H9 (cell line): ENCODE measurements at regions not wholly inside any gene's neighbourhood (a gene's known extent, or its start where the extent isn't known, plus 50 kb on each side); places are given as distances from the start of the nearest gene placed in this dataset.

Experiments
- DNase-seq: peaks from one replicate; pipeline ENCODE4 v3.0.0-alpha.2; 2017
- H2AFZ ChIP-seq: one replicate; pipeline ENCODE4 v1.6.1; 2013; ENCODE audit warnings: mild to moderate bottlenecking, low read length, control low read depth, moderate library complexity
- H2AK5ac ChIP-seq: 2 replicates; pipeline ENCODE4 v1.6.1; 2013; ENCODE audit warnings: low read length, control low read depth, mixed read lengths; ENCODE audit not compliant: insufficient read length
- H2BK120ac ChIP-seq: one replicate; pipeline ENCODE4 v1.6.1; 2013; ENCODE audit warnings: low read depth, mild to moderate bottlenecking, low read length, control low read depth, inconsistent platforms; ENCODE audit not compliant: poor library complexity, severe bottlenecking
- H2BK12ac ChIP-seq: 2 replicates; pipeline ENCODE4 v1.6.1; 2013; ENCODE audit warnings: low read length, control low read depth, mixed read lengths, low read depth; ENCODE audit not compliant: insufficient read length
- H2BK15ac ChIP-seq: 2 replicates; pipeline ENCODE4 v1.6.1; 2013; ENCODE audit warnings: low read depth, low read length, control low read depth
- H2BK20ac ChIP-seq: one replicate; pipeline ENCODE4 v1.6.1; 2013; ENCODE audit warnings: low read depth, mild to moderate bottlenecking, low read length, control low read depth, inconsistent platforms; ENCODE audit not compliant: poor library complexity, severe bottlenecking
- H2BK5ac ChIP-seq: 2 replicates; pipeline ENCODE4 v1.6.1; 2013; ENCODE audit warnings: low read length, control low read depth, mixed read lengths; ENCODE audit not compliant: insufficient read length
- H3K14ac ChIP-seq: 2 replicates; pipeline ENCODE4 v1.6.1; 2013; ENCODE audit warnings: low read length, control low read depth; ENCODE audit not compliant: insufficient read depth
- H3K18ac ChIP-seq: 2 replicates; pipeline ENCODE4 v1.6.1; 2013; ENCODE audit warnings: low read depth, mild to moderate bottlenecking, mixed read lengths, low read length, control low read depth; ENCODE audit not compliant: insufficient read length
- H3K23ac ChIP-seq: 2 replicates; pipeline ENCODE4 v1.6.1; 2013; ENCODE audit warnings: low read length, control low read depth, mixed read lengths, low read depth; ENCODE audit not compliant: insufficient read length
- H3K23me2 ChIP-seq: 2 replicates; pipeline ENCODE4 v1.6.1; 2013; ENCODE audit warnings: low read depth, mild to moderate bottlenecking, mixed read lengths, low read length, control low read depth; ENCODE audit not compliant: insufficient read length, poor library complexity, severe bottlenecking
- H3K27ac ChIP-seq: 2 replicates; pipeline ENCODE4 v1.5.1; 2013; ENCODE audit warnings: low read length, control low read depth, mixed read lengths, low read depth; ENCODE audit not compliant: insufficient read length
- H3K27me3 ChIP-seq: 2 replicates; pipeline ENCODE4 v1.6.1; 2013; ENCODE audit warnings: low read length, control low read depth, inconsistent platforms; ENCODE audit not compliant: insufficient read depth
- H3K4ac ChIP-seq: 2 replicates; pipeline ENCODE4 v1.6.1; 2013; ENCODE audit warnings: low read depth, mild to moderate bottlenecking, control low read depth, inconsistent platforms, low read length, moderate library complexity
- H3K4me1 ChIP-seq: 2 replicates; pipeline ENCODE4 v1.6.1; 2013; ENCODE audit warnings: low read length, control low read depth, inconsistent platforms; ENCODE audit not compliant: insufficient read depth
- H3K4me2 ChIP-seq: 2 replicates; pipeline ENCODE4 v1.6.1; 2013; ENCODE audit warnings: low read length, control low read depth, mixed read lengths; ENCODE audit not compliant: insufficient read length, insufficient read depth
- H3K56ac ChIP-seq: 2 replicates; pipeline ENCODE4 v1.6.1; 2013; ENCODE audit warnings: low read depth, mild to moderate bottlenecking, mixed read lengths, low read length, control low read depth; ENCODE audit not compliant: insufficient read length
- H3K79me1 ChIP-seq: 2 replicates; pipeline ENCODE4 v1.6.1; 2013; ENCODE audit warnings: low read depth, mild to moderate bottlenecking, moderate library complexity, low read length, control low read depth, inconsistent platforms; ENCODE audit not compliant: insufficient read depth, poor library complexity, severe bottlenecking
- H3K79me2 ChIP-seq: 2 replicates; pipeline ENCODE4 v1.6.1; 2013; ENCODE audit warnings: low read length, control low read depth, inconsistent platforms; ENCODE audit not compliant: insufficient read depth
- H3K9ac ChIP-seq: 2 replicates; pipeline ENCODE4 v1.6.1; 2013; ENCODE audit warnings: low read length, control low read depth, mixed read lengths; ENCODE audit not compliant: insufficient read length; ENCODE audit errors: extremely low read depth
- H3K9me3 ChIP-seq: one replicate; pipeline ENCODE4 v1.6.1; 2013; ENCODE audit warnings: low read depth, low read length, inconsistent platforms; ENCODE audit not compliant: control insufficient read depth
- H3T11ph ChIP-seq: one replicate; pipeline ENCODE4 v1.6.1; 2013; ENCODE audit warnings: mild to moderate bottlenecking, low read length, control low read depth, inconsistent platforms
- H4K20me1 ChIP-seq: one replicate; pipeline ENCODE4 v1.6.1; 2013; ENCODE audit not compliant: control insufficient read depth, insufficient read length, insufficient read depth
- H4K5ac ChIP-seq: 2 replicates; pipeline ENCODE4 v1.6.1; 2013; ENCODE audit warnings: low read depth, mild to moderate bottlenecking, mixed read lengths, low read length, control low read depth; ENCODE audit not compliant: insufficient read length
- H4K8ac ChIP-seq: replicated peaks from 2 replicates; pipeline ENCODE4 v1.6.1; 2013; ENCODE audit warnings: low read length, control low read depth, mixed read lengths, low read depth; ENCODE audit not compliant: insufficient read length
- H4K91ac ChIP-seq: 2 replicates; pipeline ENCODE4 v1.6.1; 2013; ENCODE audit warnings: low read depth, mild to moderate bottlenecking, moderate library complexity, mixed read lengths, low read length, control low read depth; ENCODE audit not compliant: insufficient read length
- H3K27ac Mint-ChIP-seq, 3 experiments: 2 replicates in 2 of 3; 3 replicates in 1 of 3; pipeline ENCODE4 v1.8.0; 2020 to 2021; ENCODE audit warnings: mixed read lengths in 3 of 3, mild to moderate bottlenecking in 1 of 3, moderate library complexity in 1 of 3
- H3K27me3 Mint-ChIP-seq: 2 replicates; pipeline ENCODE4 v1.8.0; 2021; ENCODE audit warnings: low read depth, mild to moderate bottlenecking, moderate library complexity, mixed read lengths
- H3K36me3 Mint-ChIP-seq, 3 experiments: 2 replicates in 2 of 3; 3 replicates in 1 of 3; pipeline ENCODE4 v1.8.0; 2020 to 2021; ENCODE audit warnings: low read depth in 3 of 3, mixed read lengths in 3 of 3; ENCODE audit not compliant: insufficient read depth in 1 of 3
- H3K4me1 Mint-ChIP-seq, 2 experiments: 2 replicates each; pipeline ENCODE4 v1.8.0; 2020; ENCODE audit warnings: mixed read lengths in 2 of 2
- H3K4me3 Mint-ChIP-seq, 2 experiments: 2 replicates in 1 of 2; 3 replicates in 1 of 2; pipeline ENCODE4 v1.8.0; 2020 to 2021; ENCODE audit warnings: mild to moderate bottlenecking in 2 of 2, mixed read lengths in 2 of 2, moderate library complexity in 1 of 2
- H3K9me3 Mint-ChIP-seq, 2 experiments: 2 replicates in 1 of 2; 3 replicates in 1 of 2; pipeline ENCODE4 v1.8.0; 2020; ENCODE audit warnings: mild to moderate bottlenecking in 2 of 2, mixed read lengths in 2 of 2, moderate library complexity in 1 of 2
- WGBS: extraction: QIAGEN DNeasy Blood & Tissue Kit; methylation state at CpG from one replicate; pipeline ENCODE4 v1.1.7; 2013; ENCODE audit warnings: missing lambda C conversion rate, low lambda C conversion rate, mixed read lengths; ENCODE audit not compliant: insufficient read length; ENCODE audit errors: extremely low coverage; 5-methylcytosine and 5-hydroxymethylcytosine counted together
- TF ChIP-seq, protein P1 (sequence below): fragments of 200-600 bp; sonication (generic); conservative IDR thresholded peaks from 3 replicates; pipeline ENCODE4 v1.8.0; 2021; ENCODE audit warnings: antibody characterized with exemption, mild to moderate bottlenecking

DNA sequence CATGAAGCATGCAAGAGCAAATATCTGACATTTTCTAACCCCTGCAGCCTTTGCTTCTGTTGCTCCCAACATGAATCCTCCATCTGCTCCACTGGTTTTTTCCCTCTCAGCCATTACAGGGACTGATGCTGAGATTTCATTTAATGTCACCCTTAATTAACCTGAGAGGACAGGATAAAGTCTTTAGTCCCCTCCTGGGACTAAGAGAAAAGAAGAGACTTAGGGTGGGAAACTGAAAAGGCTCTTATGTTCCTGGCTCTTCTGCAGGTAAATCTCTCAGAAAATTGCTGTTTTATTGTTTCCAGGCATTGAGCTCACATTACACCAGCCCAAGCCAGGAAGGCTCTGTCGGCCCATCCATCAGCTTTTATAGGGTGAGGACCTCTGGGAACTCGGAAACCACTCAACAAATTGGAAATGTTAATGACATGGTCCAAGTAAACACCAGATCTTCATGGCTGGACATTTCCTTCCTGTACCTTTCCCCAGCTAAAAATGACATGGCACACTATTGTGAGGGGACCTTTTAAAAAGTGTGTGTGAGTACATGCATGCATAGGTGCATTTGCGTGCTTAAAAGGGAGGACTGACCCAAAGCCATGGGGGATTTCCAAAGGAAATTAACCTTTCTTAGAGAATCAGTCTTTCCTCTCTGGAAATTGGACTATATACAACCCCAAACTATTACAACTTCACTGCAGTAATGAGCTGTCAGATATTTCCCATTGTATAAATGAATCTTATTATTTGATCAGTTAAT lies 408.1 kb upstream of the TMTC1 start:
- Histone ChIP-seq H4K5ac (no peak overlapping the region), H3K14ac (no peak overlapping the region), H3K4ac (no peak overlapping the region), H3K56ac (no peak overlapping the region), H3K79me1 (no peaks in the 10 kb centered on the region), H3K27me3 (no peaks in the 10 kb centered on the region), H2BK20ac (no peak overlapping the region), H3T11ph (no peak overlapping the region), H2BK5ac (no peak overlapping the region), H2AK5ac (no peak overlapping the region), H3K9ac (no peak overlapping the region), H2AFZ (no peak overlapping the region), H2BK15ac (no peak overlapping the region), H4K20me1 (no peaks in the 10 kb centered on the region), H2BK120ac (no peak overlapping the region), H3K18ac (no peak overlapping the region), H2BK12ac (no peak overlapping the region), H3K4me2 (no peak overlapping the region), H4K91ac (no peak overlapping the region), H3K9me3 (no peaks in the 10 kb centered on the region), H3K23ac (no peak overlapping the region), H3K79me2 (no peaks in the 10 kb centered on the region), H4K8ac (no peak overlapping the region), H3K4me1 (no peaks in the 10 kb centered on the region), H3K23me2 (no peaks in the 10 kb centered on the region), H3K27ac (no peak overlapping the region)
- Mint-ChIP-seq H3K36me3 (no peaks in the 10 kb centered on the region), H3K9me3 (no peaks in the 10 kb centered on the region), H3K27me3 (no peaks in the 10 kb centered on the region), H3K4me3 (no peak overlapping the region), H3K4me1 (peaks cover 16 to 17% of the 10 kb centered on the region in 2 experiments), H3K27ac (no peak overlapping the region)
- WGBS, result no CpG with 5 or more reads among the region's 3 CpGs
- no peak for DNase-seq
- TF ChIP-seq, protein P1, sequence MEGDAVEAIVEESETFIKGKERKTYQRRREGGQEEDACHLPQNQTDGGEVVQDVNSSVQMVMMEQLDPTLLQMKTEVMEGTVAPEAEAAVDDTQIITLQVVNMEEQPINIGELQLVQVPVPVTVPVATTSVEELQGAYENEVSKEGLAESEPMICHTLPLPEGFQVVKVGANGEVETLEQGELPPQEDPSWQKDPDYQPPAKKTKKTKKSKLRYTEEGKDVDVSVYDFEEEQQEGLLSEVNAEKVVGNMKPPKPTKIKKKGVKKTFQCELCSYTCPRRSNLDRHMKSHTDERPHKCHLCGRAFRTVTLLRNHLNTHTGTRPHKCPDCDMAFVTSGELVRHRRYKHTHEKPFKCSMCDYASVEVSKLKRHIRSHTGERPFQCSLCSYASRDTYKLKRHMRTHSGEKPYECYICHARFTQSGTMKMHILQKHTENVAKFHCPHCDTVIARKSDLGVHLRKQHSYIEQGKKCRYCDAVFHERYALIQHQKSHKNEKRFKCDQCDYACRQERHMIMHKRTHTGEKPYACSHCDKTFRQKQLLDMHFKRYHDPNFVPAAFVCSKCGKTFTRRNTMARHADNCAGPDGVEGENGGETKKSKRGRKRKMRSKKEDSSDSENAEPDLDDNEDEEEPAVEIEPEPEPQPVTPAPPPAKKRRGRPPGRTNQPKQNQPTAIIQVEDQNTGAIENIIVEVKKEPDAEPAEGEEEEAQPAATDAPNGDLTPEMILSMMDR, result no peak
